Heart left ventricle (tissue), 13 donors: ENCODE measurements at regions not wholly inside any gene's neighbourhood (a gene's known extent, or its start where the extent isn't known, plus 50 kb on each side); places are given as distances from the start of the nearest gene placed in this dataset.

Source experiments
- CTCF ChIP-seq, 12 donors: fragments of 200-600 bp; sonication (generic) in 4 of 12; IDR thresholded peaks; one replicate each; pipeline versions ENCODE4 v1.5.0 to v1.8.0; 2018 to 2022; ENCODE audit warnings: antibody characterized with exemption in 12 of 12, mild to moderate bottlenecking in 5 of 12
- POLR2A ChIP-seq, 2 donors: fragments of 450-650 bp; IDR thresholded peaks; one replicate each; pipeline ENCODE4 v1.6.1; 2017; ENCODE audit warnings: antibody characterized with exemption in 2 of 2, mild to moderate bottlenecking in 2 of 2, moderate library complexity in 2 of 2
- donor health status: ischemic (EF 13 %, LVEDD 7.1; RV severe dilation, severe dysfunction).
- donor health status: DM: no; HTN: yes; CAD: no.
- donor health status: DM: no; HTN: no; CAD: no.
- donor health status: ischemic (EF 25% LVEDD 6.9; RV normal size, moderate dysfunction).
- donor health status: ischemic (EF 25% LVEDD 5.7; RV mildly dilated, moderate dysfunction).
- donor health status: ischemic (EF 35%, LVEDD 5.7; RV mildly dilated, moderate dysfunction).
- donor health status: nonischemic (EF 11% LVEDD 7.7; RV severe dilation, severe dysfunction).
- donor health status: DM: yes; HTN: yes; CAD: no.
- donor health status: PGD.
- donor health status: ischemic (EF 29% LVEDD 5.4; RV normal size, mild dysfunction).
- donor health status: nonischemic (EF 23%, LVEDD 6.1; RV moderate dilation, normal function).

- TF ChIP-seq POLR2A (IDR thresholded peaks at IDR 0.05) (no peak), CTCF (IDR thresholded peaks at IDR 0.05) (no peak)
Measured at GRCh38 chr13:90396266-90396665, 951.2 kb upstream of the MIR17HG start.
